Ishikawa (cell line): ENCODE measurements at regions not wholly inside any gene's neighbourhood (a gene's known extent, or its start where the extent isn't known, plus 50 kb on each side); places are given as distances from the start of the nearest gene placed in this dataset.

Source experiments
- CEBPB ChIP-seq: IDR thresholded peaks from 2 replicates; pipeline ENCODE4 v1.6.1; 2012
- CREB1 ChIP-seq: IDR thresholded peaks from 2 replicates; pipeline ENCODE4 v1.6.1; 2012; ENCODE audit warnings: low read depth
- EGR1 ChIP-seq: IDR thresholded peaks from 2 replicates; pipeline ENCODE4 v1.6.1; 2012
- EP300 ChIP-seq: IDR thresholded peaks from 2 replicates; pipeline ENCODE4 v1.6.1; 2012; ENCODE audit warnings: borderline replicate concordance
- NFIC ChIP-seq: IDR thresholded peaks from 2 replicates; pipeline ENCODE4 v1.6.1; 2012
- RAD21 ChIP-seq: IDR thresholded peaks from 2 replicates; pipeline ENCODE4 v1.6.1; 2012; ENCODE audit warnings: low read depth
- TAF1 ChIP-seq: IDR thresholded peaks from 2 replicates; pipeline ENCODE4 v1.6.1; 2012; ENCODE audit warnings: low read depth, mild to moderate bottlenecking
- TCF12 ChIP-seq: IDR thresholded peaks from 2 replicates; pipeline ENCODE4 v1.6.1; 2012; ENCODE audit warnings: low read depth
- TEAD4 ChIP-seq: IDR thresholded peaks from 2 replicates; pipeline ENCODE4 v1.6.1; 2012
- YY1 ChIP-seq: IDR thresholded peaks from 2 replicates; pipeline ENCODE4 v1.6.1; 2012; ENCODE audit warnings: low read depth
- ZBTB7A ChIP-seq: IDR thresholded peaks from 2 replicates; pipeline ENCODE4 v1.6.1; 2012; ENCODE audit warnings: low read depth
- TF ChIP-seq, protein P1 (sequence below): IDR thresholded peaks from 2 replicates; pipeline ENCODE4 v1.6.1; 2012
- TF ChIP-seq, protein P2 (sequence below): IDR thresholded peaks from 2 replicates; pipeline ENCODE4 v1.6.1; 2012; ENCODE audit warnings: low read depth, mild to moderate bottlenecking
- TF ChIP-seq, protein P3 (sequence below): IDR thresholded peaks from 2 replicates; pipeline ENCODE4 v1.6.1; 2012

DNA sequence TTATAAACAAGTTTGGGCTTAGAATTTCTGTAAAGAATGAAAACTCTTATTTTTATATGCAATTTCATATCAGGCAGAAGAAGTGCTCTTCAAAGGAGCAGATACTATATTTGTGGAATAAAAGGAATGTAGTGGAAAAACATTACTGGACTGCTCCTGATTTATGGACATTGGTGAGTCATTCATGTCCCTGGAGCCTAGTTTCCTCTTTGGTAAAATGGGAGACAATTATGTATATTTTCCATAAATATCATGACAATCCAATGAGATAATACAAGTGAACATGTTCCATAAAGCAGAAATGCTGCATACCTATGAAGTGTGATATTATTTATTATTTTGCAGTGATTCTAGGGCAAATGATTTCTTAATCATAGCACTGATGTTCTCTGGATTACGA lies 445.8 kb upstream of the CITED2 start:
- no peak for TF ChIP-seq EP300
- TF ChIP-seq TEAD4, result no peak
- TF ChIP-seq, protein P1, sequence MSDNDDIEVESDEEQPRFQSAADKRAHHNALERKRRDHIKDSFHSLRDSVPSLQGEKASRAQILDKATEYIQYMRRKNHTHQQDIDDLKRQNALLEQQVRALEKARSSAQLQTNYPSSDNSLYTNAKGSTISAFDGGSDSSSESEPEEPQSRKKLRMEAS, result no peak
- TF ChIP-seq CEBPB, result no peak
- TF ChIP-seq TAF1, result no peak
- no peak for TF ChIP-seq YY1
- TF ChIP-seq, protein P2, sequence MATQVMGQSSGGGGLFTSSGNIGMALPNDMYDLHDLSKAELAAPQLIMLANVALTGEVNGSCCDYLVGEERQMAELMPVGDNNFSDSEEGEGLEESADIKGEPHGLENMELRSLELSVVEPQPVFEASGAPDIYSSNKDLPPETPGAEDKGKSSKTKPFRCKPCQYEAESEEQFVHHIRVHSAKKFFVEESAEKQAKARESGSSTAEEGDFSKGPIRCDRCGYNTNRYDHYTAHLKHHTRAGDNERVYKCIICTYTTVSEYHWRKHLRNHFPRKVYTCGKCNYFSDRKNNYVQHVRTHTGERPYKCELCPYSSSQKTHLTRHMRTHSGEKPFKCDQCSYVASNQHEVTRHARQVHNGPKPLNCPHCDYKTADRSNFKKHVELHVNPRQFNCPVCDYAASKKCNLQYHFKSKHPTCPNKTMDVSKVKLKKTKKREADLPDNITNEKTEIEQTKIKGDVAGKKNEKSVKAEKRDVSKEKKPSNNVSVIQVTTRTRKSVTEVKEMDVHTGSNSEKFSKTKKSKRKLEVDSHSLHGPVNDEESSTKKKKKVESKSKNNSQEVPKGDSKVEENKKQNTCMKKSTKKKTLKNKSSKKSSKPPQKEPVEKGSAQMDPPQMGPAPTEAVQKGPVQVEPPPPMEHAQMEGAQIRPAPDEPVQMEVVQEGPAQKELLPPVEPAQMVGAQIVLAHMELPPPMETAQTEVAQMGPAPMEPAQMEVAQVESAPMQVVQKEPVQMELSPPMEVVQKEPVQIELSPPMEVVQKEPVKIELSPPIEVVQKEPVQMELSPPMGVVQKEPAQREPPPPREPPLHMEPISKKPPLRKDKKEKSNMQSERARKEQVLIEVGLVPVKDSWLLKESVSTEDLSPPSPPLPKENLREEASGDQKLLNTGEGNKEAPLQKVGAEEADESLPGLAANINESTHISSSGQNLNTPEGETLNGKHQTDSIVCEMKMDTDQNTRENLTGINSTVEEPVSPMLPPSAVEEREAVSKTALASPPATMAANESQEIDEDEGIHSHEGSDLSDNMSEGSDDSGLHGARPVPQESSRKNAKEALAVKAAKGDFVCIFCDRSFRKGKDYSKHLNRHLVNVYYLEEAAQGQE, result no peak
- no peak for TF ChIP-seq RAD21
- no peak for TF ChIP-seq TCF12
- no peak for TF ChIP-seq NFIC
- TF ChIP-seq ZBTB7A, result no peak
- TF ChIP-seq, protein P3, sequence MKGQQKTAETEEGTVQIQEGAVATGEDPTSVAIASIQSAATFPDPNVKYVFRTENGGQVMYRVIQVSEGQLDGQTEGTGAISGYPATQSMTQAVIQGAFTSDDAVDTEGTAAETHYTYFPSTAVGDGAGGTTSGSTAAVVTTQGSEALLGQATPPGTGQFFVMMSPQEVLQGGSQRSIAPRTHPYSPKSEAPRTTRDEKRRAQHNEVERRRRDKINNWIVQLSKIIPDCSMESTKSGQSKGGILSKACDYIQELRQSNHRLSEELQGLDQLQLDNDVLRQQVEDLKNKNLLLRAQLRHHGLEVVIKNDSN, result no peak
- TF ChIP-seq CREB1, result no peak
- TF ChIP-seq EGR1, result no peak
